Common myeloid progenitor, CD34-positive (primary cell): ENCODE measurements at regions not wholly inside any gene's neighbourhood (a gene's known extent, or its start where the extent isn't known, plus 50 kb on each side); places are given as distances from the start of the nearest gene placed in this dataset.
A peak's percentile ranks its signal among the peaks of the same experiment; 100 is the strongest.

Experiments used
- CTCF ChIA-PET: fragments of 350-600 bp; sonication (Branson Sonifier 250); formaldehyde crosslinking; loops from one replicate; lab custom pipeline; 2021; ENCODE audit warnings: antibody characterized with exemption; lab: Charles Lee
- POLR2A ChIA-PET: fragments of 350-600 bp; sonication (Branson Sonifier 250); formaldehyde crosslinking; loops from one replicate; lab custom pipeline; 2021; ENCODE audit warnings: antibody characterized with exemption; lab: Charles Lee
- DNase-seq, 3 donors: peaks; one replicate each; pipeline versions ENCODE4 v3.0.0 to v3.0.0-alpha.2; 2013
- H3K27ac ChIP-seq, 2 experiments: 1 replicate in 1 of 2; 2 replicates in 1 of 2; pipeline ENCODE4 v1.7.0; 2013; ENCODE audit warnings: inconsistent platforms in 2 of 2, low read length in 2 of 2, mild to moderate bottlenecking in 2 of 2, low read depth in 1 of 2, moderate library complexity in 1 of 2; ENCODE audit not compliant: severe bottlenecking in 2 of 2, insufficient read depth in 1 of 2, poor library complexity in 1 of 2
- H3K27me3 ChIP-seq, 5 experiments: replicated peaks in 2 of 5; 1 replicate in 3 of 5; 2 replicates in 2 of 5; pipeline versions ENCODE4 v1.6.1 to v1.7.0; 2013; ENCODE audit warnings: low read length in 4 of 5, mild to moderate bottlenecking in 2 of 5, moderate library complexity in 2 of 5, inconsistent platforms in 1 of 5; ENCODE audit not compliant: insufficient read depth in 5 of 5, control insufficient read depth in 4 of 5
- H3K36me3 ChIP-seq, 4 experiments: 1 replicate in 2 of 4; 2 replicates in 2 of 4; pipeline versions ENCODE4 v1.6.1 to v1.7.0; 2013; ENCODE audit warnings: low read length in 3 of 4, control low read depth in 1 of 4, mild to moderate bottlenecking in 1 of 4; ENCODE audit not compliant: control insufficient read depth in 4 of 4, insufficient read depth in 4 of 4
- H3K4me1 ChIP-seq, 4 experiments: 1 replicate in 3 of 4; 2 replicates in 1 of 4; pipeline versions ENCODE4 v1.6.1 to v1.7.1; 2013; ENCODE audit warnings: low read length in 3 of 4, mild to moderate bottlenecking in 3 of 4, control low read depth in 1 of 4, inconsistent platforms in 1 of 4, moderate library complexity in 1 of 4; ENCODE audit not compliant: control insufficient read depth in 4 of 4, insufficient read depth in 4 of 4; ENCODE audit errors: control extremely low read depth in 1 of 4
- H3K4me3 ChIP-seq, 7 experiments: 1 replicate in 4 of 7; 2 replicates in 3 of 7; pipeline versions ENCODE4 v1.5.1 to v1.7.0; 2013; ENCODE audit warnings: mild to moderate bottlenecking in 7 of 7, low read length in 6 of 7, moderate library complexity in 6 of 7, inconsistent platforms in 2 of 7, low read depth in 2 of 7, control low read depth in 1 of 7; ENCODE audit not compliant: insufficient read depth in 4 of 7, control insufficient read depth in 1 of 7; ENCODE audit errors: extremely low read depth in 1 of 7
- H3K9me3 ChIP-seq, 5 experiments: 1 replicate in 4 of 5; 2 replicates in 1 of 5; pipeline versions ENCODE4 v1.6.1 to v1.7.1; 2013; ENCODE audit warnings: low read length in 4 of 5, mild to moderate bottlenecking in 2 of 5, inconsistent platforms in 1 of 5, low read depth in 1 of 5, moderate library complexity in 1 of 5; ENCODE audit not compliant: control insufficient read depth in 4 of 5, insufficient read depth in 2 of 5; ENCODE audit errors: control extremely low read depth in 1 of 5
- WGBS: methylation state at CpG from one replicate; pipeline ENCODE4 v1.1.5; 2013; ENCODE audit not compliant: insufficient coverage; 5-methylcytosine and 5-hydroxymethylcytosine counted together

DNA sequence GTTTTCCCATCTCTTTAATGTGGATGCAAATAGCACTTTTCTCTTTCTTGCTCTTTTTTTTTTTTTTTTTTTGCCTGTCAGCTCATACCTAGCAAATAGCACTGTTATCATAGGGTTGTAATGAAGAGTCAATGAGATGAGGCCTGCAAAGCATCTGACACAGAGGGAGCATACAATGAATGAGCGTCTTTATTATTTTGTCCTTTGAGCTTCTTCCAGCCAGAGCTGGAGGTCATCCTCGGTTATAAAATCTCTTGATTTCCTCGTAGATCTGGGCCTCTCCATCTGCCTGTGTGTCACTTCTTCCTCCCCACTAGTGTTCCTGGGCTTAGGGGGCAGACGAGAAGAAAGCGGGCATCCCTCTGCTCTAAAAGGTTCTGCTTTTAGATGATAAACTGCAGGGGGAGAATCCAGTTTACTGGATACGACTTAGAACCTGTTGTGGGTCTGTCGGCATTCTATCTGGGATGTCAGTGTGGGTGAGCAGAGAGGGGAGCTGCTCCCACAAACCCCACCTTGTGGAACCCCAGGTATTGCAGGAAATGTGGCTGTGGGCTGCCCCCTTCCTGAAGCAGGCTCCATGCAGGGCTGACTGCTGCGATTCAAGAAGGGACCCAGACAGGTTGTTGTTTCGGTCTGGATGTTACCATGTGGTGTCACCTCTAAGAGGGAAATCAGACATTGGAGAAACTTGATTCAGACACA lies 135.8 kb upstream of the GPR26 start:
- POLR2A ChIA-PET: no interaction called here
- H3K9me3 ChIP-seq: peaks cover 0 to 3% (median 0%) of the 10 kb centered on the region in 5 experiments
- no peak for DNase-seq
- peaks cover 0 to 3% (median 0%) of the 10 kb centered on the region in 5 experiments for H3K27me3 ChIP-seq
- CTCF ChIA-PET: interaction anchor here (0.6 kb wide), 1 partner anchor 380 kb away, joined by 3 read pairs; no protein-coding TSS in a partner anchor
- no peaks in the 10 kb centered on the region for H3K36me3 ChIP-seq
- WGBS: 77% methylated on average over 7 of the region's 9 CpGs
- H3K27ac ChIP-seq: no peak overlapping the region
- no peaks in the 10 kb centered on the region for H3K4me1 ChIP-seq
- H3K4me3 ChIP-seq: no peak overlapping the region

- ChIA-PET CTCF (no interaction called here), POLR2A (no interaction called here)
- H3K36me3 ChIP-seq: no peaks in the 10 kb centered on the region
- DNase-seq: no peak
- no peak overlapping the region for H3K27ac ChIP-seq
- peaks cover 0 to 15% (median 5%) of the 10 kb centered on the region in 5 experiments for H3K27me3 ChIP-seq
- WGBS: 80% methylated on average over 3 of the region's 5 CpGs
- H3K4me3 ChIP-seq: no peak overlapping the region
- H3K9me3 ChIP-seq: peaks cover 0 to 3% (median 0%) of the 10 kb centered on the region in 5 experiments
- no peaks in the 10 kb centered on the region for H3K4me1 ChIP-seq
These were observed 130.8 kb upstream of the GPR26 start for GRCh38 chr10:123535386-123535785.

GRCh38 chr10:123536176-123536845 lies 129.8 kb upstream of the GPR26 start:
- no peak overlapping the region for H3K27ac ChIP-seq
- WGBS: 85% methylated on average over 6 of the region's 6 CpGs
- no peaks in the 10 kb centered on the region for H3K4me1 ChIP-seq
- H3K9me3 ChIP-seq: peaks cover 0 to 3% (median 0%) of the 10 kb centered on the region in 5 experiments
- H3K4me3 ChIP-seq: no peak overlapping the region
- no peak for DNase-seq
- peaks cover 0 to 18% (median 5%) of the 10 kb centered on the region in 5 experiments for H3K27me3 ChIP-seq
- POLR2A ChIA-PET: no interaction called here
- CTCF ChIA-PET: no interaction called here
- H3K36me3 ChIP-seq: no peaks in the 10 kb centered on the region

GRCh38 chr10:123537188-123537961 lies 128.8 kb upstream of the GPR26 start:
- Histone ChIP-seq H3K4me1 (no peaks in the 10 kb centered on the region), H3K36me3 (no peaks in the 10 kb centered on the region), H3K27me3 (peaks cover 2 to 21% (median 5%) of the 10 kb centered on the region in 5 experiments), H3K27ac (no peak overlapping the region), H3K4me3 (no peak overlapping the region), H3K9me3 (peaks cover 0 to 2% (median 0%) of the 10 kb centered on the region in 5 experiments)
- DNase-seq: peak in 1 of 3 donors; percentile 3
- 84% methylated on average over 4 of the region's 6 CpGs for WGBS
- CTCF ChIA-PET: no interaction called here
- POLR2A ChIA-PET: no interaction called here

DNA sequence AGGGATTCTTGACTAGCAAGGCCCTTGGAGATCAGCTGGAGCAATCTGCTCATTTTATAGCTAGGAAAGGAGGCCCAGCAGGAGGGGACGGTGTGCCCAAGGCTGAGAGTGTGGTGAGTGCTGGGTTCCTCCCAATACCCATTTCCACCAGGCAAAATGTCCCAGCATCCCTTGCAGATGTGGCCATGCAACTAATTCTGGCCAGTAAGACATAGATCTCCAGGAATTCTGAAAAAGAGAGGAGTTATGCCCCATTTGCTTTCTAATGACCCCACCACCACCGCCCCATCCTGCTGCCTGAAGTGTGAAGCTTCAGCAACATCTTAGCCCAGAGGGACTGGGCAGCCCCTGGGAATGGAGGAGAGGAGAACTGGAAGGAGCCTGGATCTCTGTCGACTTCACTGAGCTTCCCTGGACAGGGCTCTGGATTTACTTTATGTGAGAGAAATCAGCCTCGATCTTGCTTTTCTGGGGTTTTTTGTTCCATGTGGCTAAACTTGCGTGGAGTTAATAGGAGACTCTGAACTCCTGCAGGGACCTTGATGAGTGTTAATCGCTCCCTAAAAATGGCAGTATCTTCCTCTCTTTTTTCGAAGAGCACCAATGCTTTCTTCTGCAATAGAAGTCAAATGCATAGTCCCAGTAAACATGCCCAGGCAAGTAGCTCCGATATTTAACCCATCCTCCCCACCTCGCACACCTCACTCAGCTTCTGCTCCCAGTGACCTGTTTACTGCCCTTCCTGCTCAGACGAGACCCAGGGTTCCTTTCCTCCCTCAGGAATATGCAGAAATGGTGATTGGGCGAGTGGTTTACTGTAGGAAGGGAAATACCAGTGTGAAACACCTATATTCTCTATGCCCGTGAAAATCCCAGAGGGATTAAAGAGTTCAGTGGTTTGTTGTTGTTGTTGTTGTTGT lies 127.5 kb upstream of the GPR26 start:
- no peak for DNase-seq
- ChIA-PET POLR2A (no interaction called here), CTCF (no interaction called here)
- Histone ChIP-seq H3K9me3 (peaks cover 0 to 1% (median 0%) of the 10 kb centered on the region in 5 experiments), H3K36me3 (no peaks in the 10 kb centered on the region), H3K27me3 (peaks cover 2 to 24% (median 5%) of the 10 kb centered on the region in 5 experiments), H3K27ac (no peak overlapping the region), H3K4me1 (no peaks in the 10 kb centered on the region), H3K4me3 (no peak overlapping the region)
- 84% methylated on average over 7 of the region's 12 CpGs for WGBS

DNA sequence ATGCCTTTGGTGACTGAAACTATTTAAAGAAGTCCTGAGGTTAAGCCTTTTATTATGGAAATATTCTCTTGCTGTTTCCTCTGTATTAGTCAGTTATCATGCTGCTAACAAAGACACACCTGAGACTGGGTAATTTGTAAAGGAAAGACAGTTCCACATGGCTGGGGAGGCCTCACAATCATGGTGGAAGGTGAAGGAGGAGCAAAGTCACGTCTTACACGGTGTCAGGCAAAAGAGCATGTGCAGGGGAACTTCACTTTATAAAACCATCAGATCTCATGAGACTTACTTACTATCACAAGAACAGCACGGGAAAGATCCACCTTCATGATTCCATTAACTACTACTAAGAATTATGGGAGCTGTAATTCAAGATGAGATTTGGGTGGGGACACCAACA lies 121.2 kb upstream of the GPR26 start:
- no CpG with 5 or more reads among the region's 3 CpGs for WGBS
- CTCF ChIA-PET: interaction anchor here (0.6 to 1.0 kb wide), 2 partner anchors 12 to 36 kb away, joined by 3 read pairs; no protein-coding TSS in a partner anchor
- Histone ChIP-seq H3K9me3 (peaks cover 0 to 11% (median 2%) of the 10 kb centered on the region in 5 experiments), H3K36me3 (no peaks in the 10 kb centered on the region), H3K4me1 (no peaks in the 10 kb centered on the region), H3K27ac (no peak overlapping the region), H3K4me3 (no peak overlapping the region), H3K27me3 (peaks cover 2 to 17% (median 4%) of the 10 kb centered on the region in 5 experiments)
- DNase-seq: no peak
- POLR2A ChIA-PET: no interaction called here
